ENCODE measurements at regions not wholly inside any gene's neighbourhood (a gene's known extent, or its start where the extent isn't known, plus 50 kb on each side); places are given as distances from the start of the nearest gene placed in this dataset.

DNA sequence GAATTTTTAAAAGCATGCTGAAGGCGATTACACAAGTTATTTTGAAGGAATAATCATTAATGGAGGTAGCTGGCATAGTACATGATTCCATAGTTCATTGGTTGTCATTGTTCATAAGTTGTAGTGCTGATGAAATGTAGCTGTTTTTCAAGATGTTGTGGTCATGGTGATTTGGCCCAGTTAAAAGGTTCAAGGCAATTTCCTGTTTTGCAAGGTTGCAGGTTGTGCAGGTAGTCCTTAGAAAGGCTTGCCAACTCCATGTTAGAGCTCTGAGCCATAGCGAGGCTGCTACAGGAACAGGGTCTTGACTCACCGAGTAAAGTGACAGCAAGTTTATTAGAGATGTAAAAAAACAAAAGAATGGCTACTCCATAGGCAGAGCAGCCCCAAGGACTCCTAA lies 95.8 kb upstream of the CHORDC1 start:
- DNase-seq (ENCODE audit: low read depth, low spot score): no peak
- dilution Hi-C loops (cut with MboI; ENCODE audit: extremely low pct_ligation_motif_present, low sequenced_read_pairs): no loop called here
- FAIRE-seq: no peak
- H3K36me3 ChIP-seq (ENCODE audit: control insufficient read depth in 2 of 2, extremely low read depth in 1 of 2, insufficient read depth in 2 of 2, low read length in 2 of 2): no peaks in the 10 kb centered on the region
- TF ChIP-seq, protein P1, sequence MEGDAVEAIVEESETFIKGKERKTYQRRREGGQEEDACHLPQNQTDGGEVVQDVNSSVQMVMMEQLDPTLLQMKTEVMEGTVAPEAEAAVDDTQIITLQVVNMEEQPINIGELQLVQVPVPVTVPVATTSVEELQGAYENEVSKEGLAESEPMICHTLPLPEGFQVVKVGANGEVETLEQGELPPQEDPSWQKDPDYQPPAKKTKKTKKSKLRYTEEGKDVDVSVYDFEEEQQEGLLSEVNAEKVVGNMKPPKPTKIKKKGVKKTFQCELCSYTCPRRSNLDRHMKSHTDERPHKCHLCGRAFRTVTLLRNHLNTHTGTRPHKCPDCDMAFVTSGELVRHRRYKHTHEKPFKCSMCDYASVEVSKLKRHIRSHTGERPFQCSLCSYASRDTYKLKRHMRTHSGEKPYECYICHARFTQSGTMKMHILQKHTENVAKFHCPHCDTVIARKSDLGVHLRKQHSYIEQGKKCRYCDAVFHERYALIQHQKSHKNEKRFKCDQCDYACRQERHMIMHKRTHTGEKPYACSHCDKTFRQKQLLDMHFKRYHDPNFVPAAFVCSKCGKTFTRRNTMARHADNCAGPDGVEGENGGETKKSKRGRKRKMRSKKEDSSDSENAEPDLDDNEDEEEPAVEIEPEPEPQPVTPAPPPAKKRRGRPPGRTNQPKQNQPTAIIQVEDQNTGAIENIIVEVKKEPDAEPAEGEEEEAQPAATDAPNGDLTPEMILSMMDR (IDR thresholded peaks at IDR 0.05; ENCODE audit: extremely low read depth in 1 of 2, insufficient read depth in 1 of 2, low read depth in 1 of 2, low read length in 2 of 2): no peak
- no peak for TF ChIP-seq MYC (IDR thresholded peaks at IDR 0.05; ENCODE audit: low read depth, low read length)
- no peak for TF ChIP-seq JUN (IDR thresholded peaks at IDR 0.05; ENCODE audit: borderline replicate concordance, insufficient read depth, insufficient read length, low read depth)
- no peak for TF ChIP-seq GATA2 (IDR thresholded peaks at IDR 0.05; ENCODE audit: insufficient read depth, insufficient read length, low read depth, low read length)
- no peak for TF ChIP-seq POLR2AphosphoS5 (IDR thresholded peaks at IDR 0.05; ENCODE audit: insufficient read depth, low read depth, low read length)
- no peak for TF ChIP-seq FOS (IDR thresholded peaks at IDR 0.05; ENCODE audit: borderline replicate concordance, insufficient read depth, low read length)
- no peak for TF ChIP-seq EZH2 (IDR thresholded peaks at IDR 0.05; ENCODE audit: borderline replicate concordance, low read depth, low read length, severe bottlenecking)
- TF ChIP-seq, protein P2, sequence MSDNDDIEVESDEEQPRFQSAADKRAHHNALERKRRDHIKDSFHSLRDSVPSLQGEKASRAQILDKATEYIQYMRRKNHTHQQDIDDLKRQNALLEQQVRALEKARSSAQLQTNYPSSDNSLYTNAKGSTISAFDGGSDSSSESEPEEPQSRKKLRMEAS (IDR thresholded peaks at IDR 0.05; ENCODE audit: insufficient read depth, insufficient read length): no peak
- TF ChIP-seq POLR2A (IDR thresholded peaks at IDR 0.05; ENCODE audit: low read depth, low read length): no peak
- H3K9me3 ChIP-seq (replicated peaks; ENCODE audit: control insufficient read depth, insufficient read depth, low read length): no peaks in the 10 kb centered on the region
- BruUV-seq (replicated peaks): no TSS peak
- POLR2A ChIA-PET: no interaction called here
- H3K79me2 ChIP-seq (ENCODE audit: control insufficient read depth, insufficient read depth, low read length): no peaks in the 10 kb centered on the region
- no peak overlapping the region for H3K9ac ChIP-seq (replicated peaks; ENCODE audit: extremely low read depth, insufficient read depth, low read length)
- H3K27me3 ChIP-seq (ENCODE audit: control insufficient read depth in 2 of 2, insufficient read depth in 2 of 2, low read length in 2 of 2): no peaks in the 10 kb centered on the region
- H3K9me1 ChIP-seq (replicated peaks; ENCODE audit: control insufficient read depth, extremely low read depth, insufficient read depth, low read length): no peaks in the 10 kb centered on the region
- H3K4me3 ChIP-seq (replicated peaks in 1 of 3; ENCODE audit: insufficient read depth in 1 of 3, low read depth in 1 of 3, low read length in 3 of 3): no peak overlapping the region
- intact Hi-C loops (cut with micrococcal nuclease): no loop called here
- no peaks in the 10 kb centered on the region for H3K4me1 ChIP-seq (ENCODE audit: control insufficient read depth, extremely low read depth, insufficient read depth, low read length)
- CTCF ChIA-PET: interaction anchor here (1.3 kb wide), 1 partner anchor 8 kb away, joined by 3 read pairs; no protein-coding TSS in a partner anchor
- no peak overlapping the region for H3K27ac ChIP-seq (ENCODE audit: insufficient read depth, low read depth, low read length)
- no peak overlapping the region for H2AFZ ChIP-seq (ENCODE audit: low read depth, low read length)
- no peak overlapping the region for H3K4me2 ChIP-seq (ENCODE audit: insufficient read depth, low read length)
- H4K20me1 ChIP-seq (replicated peaks; ENCODE audit: control insufficient read depth, extremely low read depth, insufficient read depth, low read length): no peaks in the 10 kb centered on the region

Measured in endothelial cell of umbilical vein (primary cell).